ENCODE measurements at regions not wholly inside any gene's neighbourhood (a gene's known extent, or its start where the extent isn't known, plus 50 kb on each side); places are given as distances from the start of the nearest gene placed in this dataset.

GRCh38 chr7:94338921-94339371, 55.7 kb upstream of the COL1A2 start:
- H2AFZ ChIP-seq (ENCODE audit: low read depth, low read length) = no peak overlapping the region
- H3K27ac ChIP-seq (ENCODE audit: low read length) = no peak overlapping the region
- H3K9me3 ChIP-seq (ENCODE audit: insufficient read depth, low read length) = no peaks in the 10 kb centered on the region
- H3K4me2 ChIP-seq (ENCODE audit: low read length) = no peak overlapping the region
- no peak overlapping the region for H3K4me3 ChIP-seq (ENCODE audit: low read length)
- no peak overlapping the region for H3K9ac ChIP-seq (ENCODE audit: low read length)
- no peaks in the 10 kb centered on the region for H3K79me2 ChIP-seq (ENCODE audit: low read length)
- no peaks in the 10 kb centered on the region for H3K36me3 ChIP-seq (replicated peaks; ENCODE audit: low read depth, low read length)
- TF ChIP-seq EZH2phosphoT487 (IDR thresholded peaks at IDR 0.05; ENCODE audit: low read depth) = no peak
- TF ChIP-seq, protein P1, sequence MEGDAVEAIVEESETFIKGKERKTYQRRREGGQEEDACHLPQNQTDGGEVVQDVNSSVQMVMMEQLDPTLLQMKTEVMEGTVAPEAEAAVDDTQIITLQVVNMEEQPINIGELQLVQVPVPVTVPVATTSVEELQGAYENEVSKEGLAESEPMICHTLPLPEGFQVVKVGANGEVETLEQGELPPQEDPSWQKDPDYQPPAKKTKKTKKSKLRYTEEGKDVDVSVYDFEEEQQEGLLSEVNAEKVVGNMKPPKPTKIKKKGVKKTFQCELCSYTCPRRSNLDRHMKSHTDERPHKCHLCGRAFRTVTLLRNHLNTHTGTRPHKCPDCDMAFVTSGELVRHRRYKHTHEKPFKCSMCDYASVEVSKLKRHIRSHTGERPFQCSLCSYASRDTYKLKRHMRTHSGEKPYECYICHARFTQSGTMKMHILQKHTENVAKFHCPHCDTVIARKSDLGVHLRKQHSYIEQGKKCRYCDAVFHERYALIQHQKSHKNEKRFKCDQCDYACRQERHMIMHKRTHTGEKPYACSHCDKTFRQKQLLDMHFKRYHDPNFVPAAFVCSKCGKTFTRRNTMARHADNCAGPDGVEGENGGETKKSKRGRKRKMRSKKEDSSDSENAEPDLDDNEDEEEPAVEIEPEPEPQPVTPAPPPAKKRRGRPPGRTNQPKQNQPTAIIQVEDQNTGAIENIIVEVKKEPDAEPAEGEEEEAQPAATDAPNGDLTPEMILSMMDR (IDR thresholded peaks at IDR 0.05; ENCODE audit: low read depth, low read length) = no peak
- peaks cover 4% of the 10 kb centered on the region; the same call in 1 of the 2 replicates for H3K27me3 ChIP-seq (ENCODE audit: low read depth, low read length)
- no peaks in the 10 kb centered on the region for H3K4me1 ChIP-seq (ENCODE audit: low read length)
- H4K20me1 ChIP-seq (ENCODE audit: insufficient read depth, low read length) = no peaks in the 10 kb centered on the region

GRCh38 chr7:94344826-94345225, 49.9 kb upstream of the COL1A2 start:
- Histone ChIP-seq H2AFZ (ENCODE audit: low read depth, low read length) (no peak overlapping the region), H3K27me3 (ENCODE audit: low read depth, low read length) (peaks cover 18% of the 10 kb centered on the region)

More at GRCh38 chr7:94344826-94345225, 49.9 kb upstream of the COL1A2 start:
- H3K4me3 ChIP-seq (ENCODE audit: low read length) = no peak overlapping the region
- H3K9ac ChIP-seq (ENCODE audit: low read length) = no peak overlapping the region
- H4K20me1 ChIP-seq (ENCODE audit: insufficient read depth, low read length) = no peaks in the 10 kb centered on the region
- H3K36me3 ChIP-seq (replicated peaks; ENCODE audit: low read depth, low read length) = no peaks in the 10 kb centered on the region
- no peaks in the 10 kb centered on the region for H3K79me2 ChIP-seq (ENCODE audit: low read length)
- peaks cover 7% of the 10 kb centered on the region for H3K4me1 ChIP-seq (ENCODE audit: low read length)
- H3K27ac ChIP-seq (ENCODE audit: low read length) = no peak overlapping the region
- TF ChIP-seq, protein P1 (IDR thresholded peaks at IDR 0.05; ENCODE audit: low read depth, low read length) = no peak
- TF ChIP-seq EZH2phosphoT487 (IDR thresholded peaks at IDR 0.05; ENCODE audit: low read depth) = no peak
- H3K4me2 ChIP-seq (ENCODE audit: low read length) = no peak overlapping the region
- no peaks in the 10 kb centered on the region for H3K9me3 ChIP-seq (ENCODE audit: insufficient read depth, low read length)

Data from OCI-LY3 (cell line).